Activated naive CD4-positive, alpha-beta T cell treated with anti-CD3 and anti-CD28 coated beads for 36 hours (primary cell): ENCODE measurements at regions not wholly inside any gene's neighbourhood (a gene's known extent, or its start where the extent isn't known, plus 50 kb on each side); places are given as distances from the start of the nearest gene placed in this dataset.

Experiments
- CTCF ChIA-PET: fragments of 350-600 bp; sonication (Branson Sonifier 250); formaldehyde crosslinking; loops from one replicate; lab custom pipeline; 2021; ENCODE audit warnings: antibody characterized with exemption; lab: Charles Lee
- DNase-seq: peaks from one replicate; pipeline ENCODE4 v3.0.0-alpha.2; 2020
- H3K27ac Mint-ChIP-seq: one replicate; pipeline ENCODE4 v1.8.0; 2021; ENCODE audit warnings: mild to moderate bottlenecking, mixed read lengths
- H3K27me3 Mint-ChIP-seq: one replicate; pipeline ENCODE4 v1.8.0; 2021; ENCODE audit warnings: low read depth, mixed read lengths
- H3K36me3 Mint-ChIP-seq: one replicate; pipeline ENCODE4 v1.8.0; 2021; ENCODE audit warnings: low read depth, mixed read lengths
- H3K4me1 Mint-ChIP-seq: one replicate; pipeline ENCODE4 v1.8.0; 2021; ENCODE audit warnings: low read depth, mixed read lengths
- H3K4me3 Mint-ChIP-seq: one replicate; pipeline ENCODE4 v1.8.0; 2021; ENCODE audit warnings: mild to moderate bottlenecking, moderate library complexity, mixed read lengths
- H3K9me3 Mint-ChIP-seq: one replicate; pipeline ENCODE4 v1.8.0; 2021; ENCODE audit warnings: mixed read lengths
- intact Hi-C: fragments of 100-400 bp; cut with micrococcal nuclease; formaldehyde crosslinking; loops from one replicate; pipeline ENCODE4 v1.15.1; 2023

DNA sequence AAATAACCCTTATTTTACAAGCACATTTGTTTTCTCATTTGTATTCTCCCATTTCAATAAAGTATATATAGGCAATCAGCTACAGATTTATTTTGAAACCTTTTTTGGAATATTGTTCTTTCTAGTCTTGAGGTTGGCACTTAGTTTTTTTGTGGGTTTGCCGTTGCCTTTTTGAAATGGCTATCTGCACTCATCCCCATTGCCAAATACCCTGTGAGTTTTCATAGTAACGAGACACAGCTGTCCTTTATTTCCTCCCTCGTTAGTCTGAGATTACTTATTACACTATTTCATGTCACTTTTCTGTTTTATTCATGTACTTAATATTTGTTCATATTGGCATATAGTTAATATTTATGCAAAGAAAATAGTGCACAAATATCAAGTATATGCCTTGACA is 1104.0 kb downstream of the SLC6A15 start:
- CTCF ChIA-PET: interaction anchor here (0.5 kb wide), 1 partner anchor 14 kb away, joined by 3 read pairs; no protein-coding TSS in a partner anchor
- Mint-ChIP-seq H3K4me1 (no peaks in the 10 kb centered on the region), H3K36me3 (no peaks in the 10 kb centered on the region), H3K27ac (no peak overlapping the region), H3K27me3 (no peaks in the 10 kb centered on the region), H3K9me3 (no peaks in the 10 kb centered on the region), H3K4me3 (no peak overlapping the region)
- intact Hi-C loops: no loop called here
- DNase-seq: no peak

DNA sequence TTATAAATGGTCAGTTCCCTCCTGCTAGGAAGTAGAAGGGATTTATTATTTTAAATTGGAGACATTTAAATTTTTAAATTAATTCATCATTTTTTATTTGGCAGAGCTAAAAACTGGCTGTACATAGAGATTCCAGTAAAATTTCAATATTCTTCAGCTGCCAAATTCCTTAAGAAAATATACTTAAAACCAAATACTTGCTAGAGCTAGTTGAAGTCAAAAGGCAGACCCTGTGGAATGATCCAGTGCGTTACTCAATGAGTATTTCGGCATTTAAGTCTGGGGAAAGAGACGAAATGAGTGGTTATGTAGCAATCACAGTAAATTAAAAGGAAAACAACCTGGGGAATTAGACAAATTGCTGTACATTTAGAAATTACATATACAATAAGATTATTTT is 1104.7 kb downstream of the SLC6A15 start:
- H3K4me3 Mint-ChIP-seq: no peak overlapping the region
- intact Hi-C loops: no loop called here
- CTCF ChIA-PET: no interaction called here
- no peak overlapping the region for H3K27ac Mint-ChIP-seq
- H3K36me3 Mint-ChIP-seq: no peaks in the 10 kb centered on the region
- H3K9me3 Mint-ChIP-seq: no peaks in the 10 kb centered on the region
- no peaks in the 10 kb centered on the region for H3K27me3 Mint-ChIP-seq
- no peaks in the 10 kb centered on the region for H3K4me1 Mint-ChIP-seq
- DNase-seq: no peak

DNA sequence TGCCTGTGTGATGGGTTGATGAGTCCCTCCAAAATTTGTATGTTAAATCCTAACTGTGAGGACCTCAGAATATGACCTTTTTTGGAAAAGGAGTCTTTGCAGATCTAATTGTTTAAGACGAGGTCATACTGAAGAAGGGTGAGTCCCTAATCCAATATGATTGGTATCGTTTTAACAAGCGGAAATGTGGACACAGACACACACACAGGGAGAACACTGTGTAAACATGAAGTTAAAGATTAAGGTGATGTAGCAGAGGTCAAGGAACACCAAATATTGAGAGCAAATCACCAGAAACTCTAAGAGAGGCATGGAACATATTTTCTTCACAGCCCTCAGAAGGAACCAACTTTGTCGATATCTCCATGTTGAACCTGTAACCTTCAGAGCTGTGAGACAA is 1106.7 kb downstream of the SLC6A15 start:
- intact Hi-C loops: no loop called here

DNA sequence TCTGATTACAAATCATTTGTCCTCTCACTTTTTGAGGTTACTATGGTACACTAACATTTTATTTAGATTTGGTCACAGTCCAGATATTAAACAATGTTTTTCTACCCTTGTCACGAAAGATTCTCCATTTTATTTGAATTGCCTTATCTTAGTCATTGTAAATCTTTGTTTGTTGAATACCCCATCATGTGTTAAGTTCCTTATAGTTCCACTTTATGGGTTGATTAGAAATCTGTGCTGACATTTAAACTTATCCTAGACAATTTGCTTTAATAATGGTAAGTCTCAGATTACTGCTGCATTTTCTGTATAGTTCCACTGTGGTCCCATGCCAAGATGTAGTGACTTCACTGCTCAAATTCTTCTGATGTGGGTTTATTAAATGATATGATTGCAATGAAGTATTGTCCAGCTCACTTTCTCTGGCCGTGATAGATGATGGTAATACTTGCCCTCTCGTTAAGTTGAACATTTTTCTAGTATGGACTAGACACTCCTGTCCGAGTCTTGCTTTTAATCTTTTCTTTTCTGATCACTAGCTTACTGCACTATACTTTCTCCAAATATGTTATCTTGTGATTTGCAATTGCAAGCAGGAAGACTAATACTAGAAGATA is 1107.3 kb downstream of the SLC6A15 start:
- H3K4me1 Mint-ChIP-seq: no peaks in the 10 kb centered on the region
- H3K27ac Mint-ChIP-seq: no peak overlapping the region

More for the DNA sequence above, 1106.7 kb downstream of the SLC6A15 start:
- CTCF ChIA-PET: no interaction called here
- no peaks in the 10 kb centered on the region for H3K9me3 Mint-ChIP-seq
- H3K36me3 Mint-ChIP-seq: no peaks in the 10 kb centered on the region
- H3K4me1 Mint-ChIP-seq: no peaks in the 10 kb centered on the region
- H3K27ac Mint-ChIP-seq: no peak overlapping the region
- no peak overlapping the region for H3K4me3 Mint-ChIP-seq
- no peaks in the 10 kb centered on the region for H3K27me3 Mint-ChIP-seq
- no peak for DNase-seq

DNA sequence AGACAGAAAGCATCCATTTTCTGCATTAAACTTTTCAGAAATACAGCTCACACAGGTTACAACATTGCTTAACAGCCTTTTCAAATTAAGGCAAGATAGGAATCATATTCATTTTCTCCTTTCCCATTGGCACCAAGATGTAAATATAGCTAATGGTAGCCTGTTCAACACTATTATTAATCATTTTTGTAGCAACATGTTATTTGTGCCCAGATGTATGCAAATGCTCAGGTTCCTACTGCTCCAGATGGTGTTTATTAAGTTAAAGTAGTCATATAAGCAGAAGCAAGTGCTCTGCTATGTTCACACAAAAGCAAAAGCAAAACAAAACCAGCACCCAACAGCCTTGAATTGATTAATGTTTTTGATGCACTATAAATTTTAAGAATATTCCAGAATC is 1110.6 kb downstream of the SLC6A15 start:
- Mint-ChIP-seq H3K27me3 (no peaks in the 10 kb centered on the region), H3K9me3 (peaks cover 2% of the 10 kb centered on the region), H3K4me3 (no peak overlapping the region), H3K4me1 (no peaks in the 10 kb centered on the region), H3K36me3 (no peaks in the 10 kb centered on the region), H3K27ac (no peak overlapping the region)
- intact Hi-C loops: no loop called here
- no peak for DNase-seq
- CTCF ChIA-PET: no interaction called here

More for the DNA sequence above, 1107.3 kb downstream of the SLC6A15 start:
- Mint-ChIP-seq H3K36me3 (no peaks in the 10 kb centered on the region), H3K9me3 (peaks cover 2% of the 10 kb centered on the region), H3K27me3 (no peaks in the 10 kb centered on the region), H3K4me3 (no peak overlapping the region)
- CTCF ChIA-PET: no interaction called here
- no peak for DNase-seq
- intact Hi-C loops: no loop called here

DNA sequence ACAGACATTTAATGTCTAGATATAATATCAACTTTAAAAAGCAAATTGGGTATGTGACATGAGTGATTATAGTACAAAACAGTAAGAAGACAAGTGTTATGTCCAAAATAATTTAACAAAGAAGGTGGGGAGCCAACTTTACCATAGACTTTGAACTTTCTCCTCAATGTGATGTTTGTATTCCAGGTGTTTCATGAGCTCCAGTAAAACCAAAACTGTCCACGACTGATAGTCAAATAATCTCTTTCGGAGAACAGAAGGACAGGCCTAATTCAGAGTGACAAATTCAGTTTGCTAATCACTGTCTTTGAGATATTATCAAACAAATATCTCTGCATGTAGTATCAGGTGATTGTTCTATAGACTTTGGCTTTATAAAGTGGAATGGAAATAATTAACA is 1112.6 kb downstream of the SLC6A15 start:
- H3K27me3 Mint-ChIP-seq: no peaks in the 10 kb centered on the region
- CTCF ChIA-PET: no interaction called here
- no peak for DNase-seq
- no peak overlapping the region for H3K27ac Mint-ChIP-seq
- no peaks in the 10 kb centered on the region for H3K36me3 Mint-ChIP-seq
- intact Hi-C loops: no loop called here
- H3K4me3 Mint-ChIP-seq: no peak overlapping the region
- peaks cover 2% of the 10 kb centered on the region for H3K9me3 Mint-ChIP-seq
- H3K4me1 Mint-ChIP-seq: no peaks in the 10 kb centered on the region

DNA sequence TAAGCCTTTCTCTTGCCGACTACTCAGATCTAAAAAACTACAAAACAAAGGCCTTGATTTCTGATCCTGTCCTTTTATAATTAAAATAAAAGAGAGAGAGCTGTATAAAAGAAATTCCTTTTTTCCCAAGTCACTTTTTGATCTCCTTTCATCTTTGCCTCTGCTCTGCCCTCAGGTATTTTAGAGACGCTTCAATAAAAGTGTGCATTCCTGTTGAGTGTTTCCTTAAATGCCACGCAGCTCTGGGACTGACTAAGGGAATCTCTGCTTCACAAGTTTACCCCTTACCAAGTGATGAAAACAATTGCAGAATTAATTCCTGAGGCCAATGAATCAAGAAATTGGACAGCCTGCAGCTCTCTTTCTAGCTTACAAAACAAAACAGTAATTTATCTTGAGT is 1109.8 kb downstream of the TMTC2 start:
- no peak for DNase-seq
- CTCF ChIA-PET: no interaction called here
- Mint-ChIP-seq H3K4me3 (no peak overlapping the region), H3K27me3 (no peaks in the 10 kb centered on the region), H3K9me3 (peaks cover 2% of the 10 kb centered on the region), H3K36me3 (no peaks in the 10 kb centered on the region), H3K4me1 (no peaks in the 10 kb centered on the region), H3K27ac (no peak overlapping the region)
- intact Hi-C loops: no loop called here

DNA sequence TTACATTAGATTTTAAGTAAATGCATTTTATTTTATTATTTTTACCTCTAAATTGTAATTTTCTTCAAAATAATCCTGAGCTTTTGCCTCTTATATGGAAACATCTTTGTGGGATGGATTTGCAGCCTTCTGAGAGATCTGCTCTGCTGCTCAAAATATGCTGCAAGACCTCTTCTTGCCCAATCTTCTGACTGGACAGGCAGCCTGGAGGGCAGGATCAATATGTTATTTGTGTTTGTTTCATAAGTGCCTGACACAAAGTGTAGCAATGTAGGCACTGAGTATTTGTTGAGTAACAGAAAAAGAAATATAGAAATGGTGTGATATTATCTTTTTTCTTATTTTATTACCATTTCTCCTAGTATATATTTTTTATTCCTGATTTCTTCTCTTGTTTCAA is 1106.9 kb downstream of the TMTC2 start:
- no peaks in the 10 kb centered on the region for H3K4me1 Mint-ChIP-seq
- no peaks in the 10 kb centered on the region for H3K9me3 Mint-ChIP-seq
- no peaks in the 10 kb centered on the region for H3K36me3 Mint-ChIP-seq
- H3K4me3 Mint-ChIP-seq: no peak overlapping the region
- no peaks in the 10 kb centered on the region for H3K27me3 Mint-ChIP-seq
- no peak overlapping the region for H3K27ac Mint-ChIP-seq
- CTCF ChIA-PET: no interaction called here
- no peak for DNase-seq
- intact Hi-C loops: no loop called here

DNA sequence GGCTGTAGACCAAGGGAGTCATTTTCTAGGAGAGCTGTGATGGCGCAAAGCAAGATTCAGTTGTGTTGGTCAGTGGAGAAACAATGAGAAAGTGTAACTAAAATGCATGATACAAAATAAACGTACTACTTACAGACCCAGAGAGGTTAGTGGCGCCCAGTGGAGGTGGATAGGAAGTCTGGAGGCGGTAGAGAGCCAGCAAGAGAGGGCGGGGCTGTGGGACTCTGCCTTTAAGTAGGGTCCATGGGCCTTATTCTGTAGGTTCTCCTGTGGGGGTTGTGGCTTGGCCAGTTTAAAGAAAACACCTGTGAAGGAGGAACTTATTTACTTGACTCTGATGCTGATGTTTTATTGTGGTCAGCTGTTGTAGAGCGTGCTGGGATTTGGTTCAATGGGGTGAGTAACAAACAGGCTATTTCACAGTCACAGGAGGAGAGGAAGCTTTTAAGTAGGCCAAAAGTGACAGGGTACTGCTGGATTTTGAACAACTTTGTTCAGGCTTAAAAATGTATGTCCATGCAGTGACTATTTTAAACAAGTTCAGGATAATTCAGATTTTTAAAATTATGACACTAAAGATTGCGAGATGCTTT is 1097.7 kb downstream of the TMTC2 start:
- Mint-ChIP-seq H3K36me3 (no peaks in the 10 kb centered on the region), H3K9me3 (peaks cover 2% of the 10 kb centered on the region)
- CTCF ChIA-PET: no interaction called here

DNA sequence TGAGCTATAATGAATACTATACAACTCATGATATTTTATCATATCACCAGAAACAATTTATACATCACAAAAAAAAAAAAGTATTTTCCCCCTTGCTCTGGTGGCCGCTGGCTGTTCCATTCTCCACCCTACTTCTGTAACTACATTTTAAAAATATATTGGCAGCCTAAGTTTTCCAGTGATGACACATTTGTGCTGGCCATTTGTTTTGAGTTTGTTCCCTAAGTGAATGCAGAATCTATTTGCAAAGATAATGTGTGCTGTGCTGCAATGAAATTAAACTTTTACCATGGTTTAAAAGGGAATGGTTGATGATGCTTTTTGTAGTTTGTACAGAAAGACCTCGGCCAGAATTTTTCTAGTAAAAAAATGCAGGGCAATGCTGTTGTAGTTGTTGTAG is 1092.8 kb downstream of the TMTC2 start:
- no peak for DNase-seq
- CTCF ChIA-PET: no interaction called here
- Mint-ChIP-seq H3K4me1 (no peaks in the 10 kb centered on the region), H3K27me3 (no peaks in the 10 kb centered on the region), H3K36me3 (no peaks in the 10 kb centered on the region), H3K9me3 (peaks cover 8% of the 10 kb centered on the region), H3K4me3 (no peak overlapping the region), H3K27ac (no peak overlapping the region)
- intact Hi-C loops: no loop called here

More for the DNA sequence above, 1097.7 kb downstream of the TMTC2 start:
- intact Hi-C loops: no loop called here
- Mint-ChIP-seq H3K4me3 (no peak overlapping the region), H3K27me3 (no peaks in the 10 kb centered on the region), H3K4me1 (no peaks in the 10 kb centered on the region), H3K27ac (no peak overlapping the region)
- DNase-seq: no peak

DNA sequence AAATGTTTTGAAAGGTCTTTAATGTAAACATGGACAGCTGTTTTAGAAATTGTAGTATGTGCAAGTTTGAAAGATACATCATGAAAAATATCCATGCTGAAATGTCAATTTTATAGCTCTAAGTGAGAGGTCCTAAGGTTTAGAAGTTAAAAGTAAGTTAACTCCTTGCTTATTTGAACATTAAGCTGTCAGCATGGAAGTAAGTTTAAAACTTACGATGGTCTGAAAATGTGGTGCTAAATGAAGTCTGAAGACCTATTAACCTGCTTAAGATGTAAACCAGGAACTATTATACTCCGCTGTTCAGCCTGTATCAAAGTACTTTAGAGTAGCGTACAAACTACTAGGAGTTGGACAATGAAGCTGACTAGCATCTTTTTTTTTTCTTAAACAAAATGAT is 1082.4 kb downstream of the TMTC2 start:
- peaks cover 9% of the 10 kb centered on the region for H3K9me3 Mint-ChIP-seq
- H3K36me3 Mint-ChIP-seq: no peaks in the 10 kb centered on the region
- H3K4me3 Mint-ChIP-seq: no peak overlapping the region
- intact Hi-C loops: no loop called here
- H3K27me3 Mint-ChIP-seq: no peaks in the 10 kb centered on the region
- CTCF ChIA-PET: no interaction called here
- DNase-seq: no peak
- no peaks in the 10 kb centered on the region for H3K4me1 Mint-ChIP-seq
- H3K27ac Mint-ChIP-seq: no peak overlapping the region

DNA sequence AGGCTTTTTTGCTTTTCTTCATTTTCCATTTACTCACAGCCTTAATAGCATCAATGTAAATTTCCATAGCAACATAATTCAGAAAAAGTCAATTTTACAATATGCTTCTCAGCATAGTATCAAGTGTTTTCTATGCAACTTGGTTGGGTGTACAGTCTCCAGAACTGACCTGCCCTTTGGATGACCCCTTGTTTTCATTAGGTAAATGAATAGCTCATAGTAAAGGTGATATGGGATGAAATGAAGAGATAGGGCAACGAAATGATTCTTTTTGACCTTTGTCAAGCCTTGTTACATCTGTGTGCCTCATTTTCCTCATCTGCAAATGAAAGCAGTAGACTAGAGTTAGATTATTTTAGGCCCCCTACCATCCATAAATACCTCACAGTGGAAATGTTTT is 1081.0 kb downstream of the TMTC2 start:
- intact Hi-C loops: no loop called here
- H3K4me1 Mint-ChIP-seq: no peaks in the 10 kb centered on the region
- CTCF ChIA-PET: no interaction called here
- peaks cover 3% of the 10 kb centered on the region for H3K9me3 Mint-ChIP-seq
- DNase-seq: no peak
- no peak overlapping the region for H3K4me3 Mint-ChIP-seq
- no peaks in the 10 kb centered on the region for H3K36me3 Mint-ChIP-seq
- no peaks in the 10 kb centered on the region for H3K27me3 Mint-ChIP-seq
- no peak overlapping the region for H3K27ac Mint-ChIP-seq

DNA sequence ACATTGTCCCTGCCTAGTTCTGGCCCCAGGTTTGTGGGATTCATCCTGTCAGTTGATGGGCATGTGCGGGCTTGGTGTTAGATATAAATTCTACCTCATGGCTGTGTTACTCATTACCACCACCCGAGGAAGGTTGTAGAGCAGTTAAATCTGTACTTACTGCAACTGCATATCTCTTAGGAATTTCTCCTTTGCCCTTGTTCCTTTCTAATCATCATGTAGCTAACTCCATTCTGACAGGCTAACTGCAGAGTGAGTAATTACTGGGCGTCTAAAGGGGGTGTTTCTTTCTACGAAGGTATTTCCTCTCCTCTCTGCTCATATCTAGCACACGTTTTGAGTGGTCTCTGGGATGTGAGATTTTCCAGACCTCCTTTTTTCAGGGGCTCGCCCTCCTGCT is 1076.7 kb downstream of the TMTC2 start:
- no peak overlapping the region for H3K4me3 Mint-ChIP-seq
- no peak for DNase-seq
- no peak overlapping the region for H3K27ac Mint-ChIP-seq
- no peaks in the 10 kb centered on the region for H3K27me3 Mint-ChIP-seq
- CTCF ChIA-PET: interaction anchor here (0.6 kb wide), 1 partner anchor 79 kb away, joined by 3 read pairs; no protein-coding TSS in a partner anchor
- intact Hi-C loops: no loop called here
- no peaks in the 10 kb centered on the region for H3K36me3 Mint-ChIP-seq
- no peaks in the 10 kb centered on the region for H3K4me1 Mint-ChIP-seq
- H3K9me3 Mint-ChIP-seq: peaks cover 3% of the 10 kb centered on the region
